ENCODE measurements at regions not wholly inside any gene's neighbourhood (a gene's known extent, or its start where the extent isn't known, plus 50 kb on each side); places are given as distances from the start of the nearest gene placed in this dataset.
"Not testable (repeated sequence)": the region's sequence is repeated elsewhere in the genome, so short reads cannot be mapped to it uniquely, and the experiment has no call there.

GRCh38 chr14:106268013-106268727 lies 741.8 kb downstream of the TMEM121 start:
- DNase-seq (ENCODE audit: low spot score) = peak; percentile 11

GRCh38 chr14:106269029-106269428 lies 742.6 kb downstream of the TMEM121 start:
- DNase-seq (ENCODE audit: low spot score) = no peak

GRCh38 chr14:106269451-106270204 lies 743.2 kb downstream of the TMEM121 start:
- no peak for DNase-seq (ENCODE audit: low spot score)

- not testable (repeated sequence) for DNase-seq (ENCODE audit: low spot score)
Observed at GRCh38 chr14:106270476-106271121, 744.2 kb downstream of the TMEM121 start.

- DNase-seq (ENCODE audit: low spot score) = no peak
Observed at GRCh38 chr14:106276326-106277267, 750.2 kb downstream of the TMEM121 start.

GRCh38 chr14:106277503-106277902 lies 751.1 kb downstream of the TMEM121 start:
- DNase-seq (ENCODE audit: low spot score) = no peak

GRCh38 chr14:106280876-106281275 lies 754.5 kb downstream of the TMEM121 start:
- no peak for DNase-seq (ENCODE audit: low spot score)

GRCh38 chr14:106286697-106287290 lies 760.4 kb downstream of the TMEM121 start:
- no peak for DNase-seq (ENCODE audit: low spot score)

GRCh38 chr14:106287506-106287905 lies 761.1 kb downstream of the TMEM121 start:
- DNase-seq (ENCODE audit: low spot score) = no peak

- DNase-seq (ENCODE audit: low spot score) = no peak
Observed at GRCh38 chr14:106291626-106292025, 765.2 kb downstream of the TMEM121 start.

GRCh38 chr14:106294324-106294723 lies 767.9 kb downstream of the TMEM121 start:
- no peak for DNase-seq (ENCODE audit: low spot score)

- DNase-seq (ENCODE audit: low spot score) = not testable (repeated sequence)
Observed at GRCh38 chr14:106300951-106301510, 774.6 kb downstream of the TMEM121 start.

- DNase-seq (ENCODE audit: low spot score) = not testable (repeated sequence)
Observed at GRCh38 chr14:106301609-106302008, 775.2 kb downstream of the TMEM121 start.

GRCh38 chr14:106302661-106303060 lies 776.3 kb downstream of the TMEM121 start:
- DNase-seq (ENCODE audit: low spot score) = no peak

GRCh38 chr14:106304271-106304670 lies 777.9 kb downstream of the TMEM121 start:
- DNase-seq (ENCODE audit: low spot score) = no peak

- DNase-seq (ENCODE audit: low spot score) = no peak
Observed at GRCh38 chr14:106308839-106309389, 782.5 kb downstream of the TMEM121 start.

GRCh38 chr14:106309423-106309822 lies 783.0 kb downstream of the TMEM121 start:
- no peak for DNase-seq (ENCODE audit: low spot score)

- DNase-seq (ENCODE audit: low spot score) = no peak
Observed at GRCh38 chr14:106315436-106315835, 789.1 kb downstream of the TMEM121 start.

GRCh38 chr14:106317593-106317992 lies 791.2 kb downstream of the TMEM121 start:
- no peak for DNase-seq (ENCODE audit: low spot score)

- no peak for DNase-seq (ENCODE audit: low spot score)
Observed at GRCh38 chr14:106318700-106319099, 792.3 kb downstream of the TMEM121 start.

GRCh38 chr14:106323970-106324369 lies 797.6 kb downstream of the TMEM121 start:
- DNase-seq (ENCODE audit: low spot score) = not testable (repeated sequence)
